Fibroblast of skin of right biceps (primary cell): ENCODE measurements at regions not wholly inside any gene's neighbourhood (a gene's known extent, or its start where the extent isn't known, plus 50 kb on each side); places are given as distances from the start of the nearest gene placed in this dataset.

Experiments used
- DNase-seq: peaks from one replicate; pipeline ENCODE4 v3.0.0-alpha.2; 2013

GRCh38 chr9:105065098-105066088, 137.4 kb upstream of the ABCA1 start:
- DNase-seq = no peak

GRCh38 chr9:105066275-105066865, 138.4 kb upstream of the ABCA1 start:
- DNase-seq = no peak

GRCh38 chr9:105067895-105068580, 140.1 kb upstream of the ABCA1 start:
- DNase-seq = peak; percentile 88

- DNase-seq = no peak
Observed at GRCh38 chr9:105069285-105069684, 141.3 kb upstream of the ABCA1 start.

- peak; percentile 15 for DNase-seq
Observed at GRCh38 chr9:105069696-105070095, 141.7 kb upstream of the ABCA1 start.

GRCh38 chr9:105070176-105070575, 142.2 kb upstream of the ABCA1 start:
- no peak for DNase-seq

GRCh38 chr9:105072476-105072875, 144.5 kb upstream of the ABCA1 start:
- DNase-seq = no peak

- DNase-seq = peak; percentile 40
Observed at GRCh38 chr9:105073147-105073546, 145.2 kb upstream of the ABCA1 start.

GRCh38 chr9:105074491-105074890, 146.5 kb upstream of the ABCA1 start:
- no peak for DNase-seq

- no peak for DNase-seq
Observed at GRCh38 chr9:105076729-105077128, 148.8 kb upstream of the ABCA1 start.

- DNase-seq = no peak
Observed at GRCh38 chr9:105079457-105079856, 151.5 kb upstream of the ABCA1 start.

- DNase-seq = no peak
Observed at GRCh38 chr9:105082843-105083242, 154.9 kb upstream of the ABCA1 start.

- DNase-seq = no peak
Observed at GRCh38 chr9:105083256-105083655, 155.3 kb upstream of the ABCA1 start.

GRCh38 chr9:105087910-105088898, 156.2 kb upstream of the SLC44A1 start:
- no peak for DNase-seq

- DNase-seq = no peak
Observed at GRCh38 chr9:105089874-105090273, 154.6 kb upstream of the SLC44A1 start.

GRCh38 chr9:105091004-105091640, 153.3 kb upstream of the SLC44A1 start:
- DNase-seq = no peak

GRCh38 chr9:105093685-105094084, 150.8 kb upstream of the SLC44A1 start:
- DNase-seq = no peak

GRCh38 chr9:105098370-105098769, 146.1 kb upstream of the SLC44A1 start:
- no peak for DNase-seq

- peak; percentile 32 for DNase-seq
Observed at GRCh38 chr9:105103776-105104175, 140.7 kb upstream of the SLC44A1 start.

GRCh38 chr9:105114318-105114717, 130.1 kb upstream of the SLC44A1 start:
- no peak for DNase-seq

- peak; percentile 28 for DNase-seq
Observed at GRCh38 chr9:105114964-105115728, 129.3 kb upstream of the SLC44A1 start.
